PC-9 (cell line): ENCODE measurements at regions not wholly inside any gene's neighbourhood (a gene's known extent, or its start where the extent isn't known, plus 50 kb on each side); places are given as distances from the start of the nearest gene placed in this dataset.

Source experiments
- EZH2 ChIP-seq: fragments of 200-600 bp; sonication (generic); IDR thresholded peaks from 2 replicates; pipeline ENCODE4 v1.8.0; 2017; ENCODE audit warnings: antibody characterized with exemption, low read depth
- TF ChIP-seq, protein P1 (sequence below): fragments of 200-600 bp; sonication (generic); conservative IDR thresholded peaks from 2 replicates; pipeline ENCODE4 v1.6.1; 2017; ENCODE audit warnings: mixed run types, antibody characterized with exemption, mild to moderate bottlenecking, moderate library complexity

DNA sequence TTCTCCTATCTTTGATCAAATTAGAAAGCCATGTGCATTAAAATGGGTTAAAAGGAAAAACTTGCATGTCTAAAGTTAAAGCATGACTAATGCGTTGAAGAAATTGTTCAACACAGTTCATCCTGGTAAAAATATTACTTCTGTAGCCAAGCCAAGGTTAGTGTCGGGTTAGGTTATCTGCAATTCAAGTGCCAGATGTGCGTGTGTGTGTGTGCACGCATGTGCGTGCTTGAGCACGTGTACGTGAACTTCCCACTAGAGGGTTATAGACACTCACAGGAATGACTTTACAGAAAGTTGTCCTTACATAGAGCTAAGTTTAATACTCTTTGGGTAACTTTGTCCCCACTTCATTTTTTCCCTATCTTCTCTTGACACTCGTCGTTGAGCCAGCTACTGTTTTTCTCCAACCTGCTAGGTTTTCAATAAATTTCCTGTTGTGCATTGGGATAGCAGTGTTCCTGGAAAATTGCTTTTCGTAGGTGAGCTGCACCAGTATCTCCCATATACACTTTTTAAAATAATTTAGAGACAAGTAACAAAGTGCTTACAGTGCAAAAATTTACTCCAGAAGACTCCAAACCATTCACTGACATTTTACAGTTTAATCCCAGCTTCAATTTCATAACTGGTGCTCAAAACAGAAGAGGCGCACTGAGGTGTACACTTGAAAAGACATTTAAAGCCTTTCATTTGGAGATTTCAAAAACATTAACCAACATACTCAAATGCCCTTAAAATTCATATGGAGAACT lies 353.8 kb downstream of the NFIB start:
- TF ChIP-seq, protein P1, sequence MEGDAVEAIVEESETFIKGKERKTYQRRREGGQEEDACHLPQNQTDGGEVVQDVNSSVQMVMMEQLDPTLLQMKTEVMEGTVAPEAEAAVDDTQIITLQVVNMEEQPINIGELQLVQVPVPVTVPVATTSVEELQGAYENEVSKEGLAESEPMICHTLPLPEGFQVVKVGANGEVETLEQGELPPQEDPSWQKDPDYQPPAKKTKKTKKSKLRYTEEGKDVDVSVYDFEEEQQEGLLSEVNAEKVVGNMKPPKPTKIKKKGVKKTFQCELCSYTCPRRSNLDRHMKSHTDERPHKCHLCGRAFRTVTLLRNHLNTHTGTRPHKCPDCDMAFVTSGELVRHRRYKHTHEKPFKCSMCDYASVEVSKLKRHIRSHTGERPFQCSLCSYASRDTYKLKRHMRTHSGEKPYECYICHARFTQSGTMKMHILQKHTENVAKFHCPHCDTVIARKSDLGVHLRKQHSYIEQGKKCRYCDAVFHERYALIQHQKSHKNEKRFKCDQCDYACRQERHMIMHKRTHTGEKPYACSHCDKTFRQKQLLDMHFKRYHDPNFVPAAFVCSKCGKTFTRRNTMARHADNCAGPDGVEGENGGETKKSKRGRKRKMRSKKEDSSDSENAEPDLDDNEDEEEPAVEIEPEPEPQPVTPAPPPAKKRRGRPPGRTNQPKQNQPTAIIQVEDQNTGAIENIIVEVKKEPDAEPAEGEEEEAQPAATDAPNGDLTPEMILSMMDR: no peak
- no peak for TF ChIP-seq EZH2
